ENCODE measurements at regions not wholly inside any gene's neighbourhood (a gene's known extent, or its start where the extent isn't known, plus 50 kb on each side); places are given as distances from the start of the nearest gene placed in this dataset.
"Not testable (repeated sequence)": the region's sequence is repeated elsewhere in the genome, so short reads cannot be mapped to it uniquely, and the experiment has no call there.

DNA sequence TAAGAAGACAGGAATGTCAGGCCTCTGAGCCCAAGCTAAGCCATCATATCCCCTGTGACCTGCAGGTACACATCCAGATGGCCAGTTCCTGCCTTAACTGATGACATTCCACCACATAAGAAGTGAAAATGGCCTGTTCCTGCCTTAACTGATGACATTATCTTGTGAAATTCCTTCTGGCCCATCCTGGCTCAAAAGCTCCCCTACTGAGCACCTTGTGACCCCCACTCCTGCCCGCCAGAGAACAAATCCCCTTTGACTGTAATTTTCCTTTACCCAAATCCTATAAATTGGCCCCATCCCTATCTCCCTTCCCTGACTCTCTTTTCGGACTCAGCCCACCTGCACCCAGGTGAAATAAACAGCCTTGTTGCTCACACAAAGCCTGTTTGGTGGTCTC is 537.2 kb upstream of the CRIM1 start:
- TF ChIP-seq, protein P1, sequence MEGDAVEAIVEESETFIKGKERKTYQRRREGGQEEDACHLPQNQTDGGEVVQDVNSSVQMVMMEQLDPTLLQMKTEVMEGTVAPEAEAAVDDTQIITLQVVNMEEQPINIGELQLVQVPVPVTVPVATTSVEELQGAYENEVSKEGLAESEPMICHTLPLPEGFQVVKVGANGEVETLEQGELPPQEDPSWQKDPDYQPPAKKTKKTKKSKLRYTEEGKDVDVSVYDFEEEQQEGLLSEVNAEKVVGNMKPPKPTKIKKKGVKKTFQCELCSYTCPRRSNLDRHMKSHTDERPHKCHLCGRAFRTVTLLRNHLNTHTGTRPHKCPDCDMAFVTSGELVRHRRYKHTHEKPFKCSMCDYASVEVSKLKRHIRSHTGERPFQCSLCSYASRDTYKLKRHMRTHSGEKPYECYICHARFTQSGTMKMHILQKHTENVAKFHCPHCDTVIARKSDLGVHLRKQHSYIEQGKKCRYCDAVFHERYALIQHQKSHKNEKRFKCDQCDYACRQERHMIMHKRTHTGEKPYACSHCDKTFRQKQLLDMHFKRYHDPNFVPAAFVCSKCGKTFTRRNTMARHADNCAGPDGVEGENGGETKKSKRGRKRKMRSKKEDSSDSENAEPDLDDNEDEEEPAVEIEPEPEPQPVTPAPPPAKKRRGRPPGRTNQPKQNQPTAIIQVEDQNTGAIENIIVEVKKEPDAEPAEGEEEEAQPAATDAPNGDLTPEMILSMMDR (IDR thresholded peaks at IDR 0.05; ENCODE audit: low read depth, low read length) = not testable (repeated sequence)
- TF ChIP-seq POLR2A (IDR thresholded peaks at IDR 0.05; ENCODE audit: extremely low read depth, insufficient read length); MYC (IDR thresholded peaks at IDR 0.05; ENCODE audit: low read depth, low read length): not testable (repeated sequence)
- TF ChIP-seq, protein P2, sequence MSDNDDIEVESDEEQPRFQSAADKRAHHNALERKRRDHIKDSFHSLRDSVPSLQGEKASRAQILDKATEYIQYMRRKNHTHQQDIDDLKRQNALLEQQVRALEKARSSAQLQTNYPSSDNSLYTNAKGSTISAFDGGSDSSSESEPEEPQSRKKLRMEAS (IDR thresholded peaks at IDR 0.05; ENCODE audit: low read depth, low read length) = not testable (repeated sequence)
